ENCODE measurements at regions not wholly inside any gene's neighbourhood (a gene's known extent, or its start where the extent isn't known, plus 50 kb on each side); places are given as distances from the start of the nearest gene placed in this dataset.

- H3K27me3 ChIP-seq (ENCODE audit: control insufficient read depth, insufficient read depth, low read length) = no peaks in the 10 kb centered on the region
- H3K4me3 ChIP-seq (ENCODE audit: low read depth, low read length) = no peak overlapping the region
- no peaks in the 10 kb centered on the region for H3K36me3 ChIP-seq (ENCODE audit: control insufficient read depth, insufficient read depth, low read length)
- no peak for DNase-seq (ENCODE audit: low read depth)
- TF ChIP-seq, protein P1, sequence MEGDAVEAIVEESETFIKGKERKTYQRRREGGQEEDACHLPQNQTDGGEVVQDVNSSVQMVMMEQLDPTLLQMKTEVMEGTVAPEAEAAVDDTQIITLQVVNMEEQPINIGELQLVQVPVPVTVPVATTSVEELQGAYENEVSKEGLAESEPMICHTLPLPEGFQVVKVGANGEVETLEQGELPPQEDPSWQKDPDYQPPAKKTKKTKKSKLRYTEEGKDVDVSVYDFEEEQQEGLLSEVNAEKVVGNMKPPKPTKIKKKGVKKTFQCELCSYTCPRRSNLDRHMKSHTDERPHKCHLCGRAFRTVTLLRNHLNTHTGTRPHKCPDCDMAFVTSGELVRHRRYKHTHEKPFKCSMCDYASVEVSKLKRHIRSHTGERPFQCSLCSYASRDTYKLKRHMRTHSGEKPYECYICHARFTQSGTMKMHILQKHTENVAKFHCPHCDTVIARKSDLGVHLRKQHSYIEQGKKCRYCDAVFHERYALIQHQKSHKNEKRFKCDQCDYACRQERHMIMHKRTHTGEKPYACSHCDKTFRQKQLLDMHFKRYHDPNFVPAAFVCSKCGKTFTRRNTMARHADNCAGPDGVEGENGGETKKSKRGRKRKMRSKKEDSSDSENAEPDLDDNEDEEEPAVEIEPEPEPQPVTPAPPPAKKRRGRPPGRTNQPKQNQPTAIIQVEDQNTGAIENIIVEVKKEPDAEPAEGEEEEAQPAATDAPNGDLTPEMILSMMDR (IDR thresholded peaks at IDR 0.05; ENCODE audit: insufficient read depth, low read length, poor library complexity, severe bottlenecking) = no peak
Observed at GRCh38 chr1:2946291-2946690, 75.0 kb upstream of the ACTRT2 start.

DNA sequence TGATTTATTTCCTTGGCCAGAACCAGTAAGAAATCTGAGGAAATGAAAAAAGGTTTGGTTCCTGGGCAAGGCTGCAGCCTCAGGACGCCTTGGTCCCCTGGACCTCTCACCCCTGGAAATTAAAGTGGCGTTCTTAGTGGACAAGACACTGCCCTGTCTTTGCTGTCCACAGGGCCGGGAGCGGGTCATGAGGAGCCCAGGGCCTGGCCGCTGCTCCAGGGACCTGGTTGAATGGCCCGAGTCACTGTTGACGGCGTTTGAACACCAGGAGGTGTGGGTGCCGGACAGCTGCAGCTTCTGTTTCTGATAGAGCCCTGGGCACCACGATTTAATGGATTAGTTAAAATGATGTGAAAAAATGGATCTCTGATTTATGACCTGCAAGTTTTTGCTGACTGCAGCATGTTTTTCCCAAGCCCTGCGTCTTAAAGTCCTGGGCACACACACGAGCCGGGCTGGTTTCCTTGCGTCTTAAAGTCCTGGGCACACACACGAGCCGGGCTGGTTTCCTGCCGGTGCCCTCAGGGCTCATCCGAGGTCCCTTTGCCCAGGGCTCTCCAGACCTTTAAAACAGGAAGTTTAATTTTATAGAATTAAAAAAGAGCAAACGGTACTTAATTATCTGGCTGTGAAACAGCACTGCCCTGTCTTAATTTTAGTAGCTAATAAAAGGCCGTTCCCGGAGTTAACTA is 74.1 kb upstream of the ACTRT2 start:
- no peak overlapping the region for H3K4me3 ChIP-seq (ENCODE audit: low read depth, low read length)
- no peaks in the 10 kb centered on the region for H3K27me3 ChIP-seq (ENCODE audit: control insufficient read depth, insufficient read depth, low read length)
- no peak for DNase-seq (ENCODE audit: low read depth)
- H3K36me3 ChIP-seq (ENCODE audit: control insufficient read depth, insufficient read depth, low read length) = no peaks in the 10 kb centered on the region
- TF ChIP-seq, protein P1 (IDR thresholded peaks at IDR 0.05; ENCODE audit: insufficient read depth, low read length, poor library complexity, severe bottlenecking) = no peak

DNA sequence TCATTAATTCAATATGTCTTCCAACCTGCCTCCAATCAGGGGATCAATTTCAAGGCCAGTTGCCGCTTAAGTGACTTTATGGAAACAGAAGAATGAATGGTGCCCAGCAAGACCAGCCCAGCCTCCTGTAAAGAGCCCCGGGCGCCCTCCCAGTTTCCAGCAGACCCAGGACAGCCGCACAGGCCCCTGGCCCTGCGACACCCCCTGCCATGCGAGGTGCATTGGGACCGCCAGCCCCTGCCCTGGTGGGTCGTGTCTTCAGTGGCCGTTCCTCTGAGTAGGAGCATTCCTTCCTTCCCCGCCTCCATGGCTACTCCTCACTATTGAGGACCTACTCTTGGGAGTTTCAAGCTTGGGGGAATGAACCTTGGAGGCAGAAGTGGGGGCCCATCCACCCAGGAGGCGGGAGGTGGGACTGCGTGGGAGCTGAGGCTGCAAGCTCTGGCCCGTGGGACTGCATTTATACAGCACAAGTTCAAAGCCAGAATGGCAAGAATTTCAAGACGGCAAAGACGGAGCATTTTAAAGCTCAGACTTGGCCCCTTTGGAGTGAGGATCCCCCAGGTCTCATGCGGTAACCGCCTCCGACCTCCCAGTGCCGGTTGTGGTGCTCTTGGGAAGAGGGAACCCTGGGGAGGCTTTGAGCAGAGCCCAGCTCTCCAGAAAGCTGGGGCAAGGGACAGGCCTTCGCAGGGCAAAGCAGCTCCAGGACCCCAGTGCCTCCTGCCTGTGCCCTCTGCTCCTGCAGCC is 73.1 kb upstream of the ACTRT2 start:
- H3K4me3 ChIP-seq (ENCODE audit: low read depth, low read length) = no peak overlapping the region
- DNase-seq (ENCODE audit: low read depth) = no peak
- H3K27me3 ChIP-seq (ENCODE audit: control insufficient read depth, insufficient read depth, low read length) = no peaks in the 10 kb centered on the region
- TF ChIP-seq, protein P1 (IDR thresholded peaks at IDR 0.05; ENCODE audit: insufficient read depth, low read length, poor library complexity, severe bottlenecking) = no peak
- H3K36me3 ChIP-seq (ENCODE audit: control insufficient read depth, insufficient read depth, low read length) = no peaks in the 10 kb centered on the region

- Histone ChIP-seq H3K36me3 (ENCODE audit: control insufficient read depth, insufficient read depth, low read length) (no peaks in the 10 kb centered on the region), H3K27me3 (ENCODE audit: control insufficient read depth, insufficient read depth, low read length) (no peaks in the 10 kb centered on the region), H3K4me3 (ENCODE audit: low read depth, low read length) (no peak overlapping the region)
- DNase-seq (ENCODE audit: low read depth) = no peak
- TF ChIP-seq, protein P1 (IDR thresholded peaks at IDR 0.05; ENCODE audit: insufficient read depth, low read length, poor library complexity, severe bottlenecking) = no peak
Observed at GRCh38 chr1:2948751-2949680, 72.3 kb upstream of the ACTRT2 start.

DNA sequence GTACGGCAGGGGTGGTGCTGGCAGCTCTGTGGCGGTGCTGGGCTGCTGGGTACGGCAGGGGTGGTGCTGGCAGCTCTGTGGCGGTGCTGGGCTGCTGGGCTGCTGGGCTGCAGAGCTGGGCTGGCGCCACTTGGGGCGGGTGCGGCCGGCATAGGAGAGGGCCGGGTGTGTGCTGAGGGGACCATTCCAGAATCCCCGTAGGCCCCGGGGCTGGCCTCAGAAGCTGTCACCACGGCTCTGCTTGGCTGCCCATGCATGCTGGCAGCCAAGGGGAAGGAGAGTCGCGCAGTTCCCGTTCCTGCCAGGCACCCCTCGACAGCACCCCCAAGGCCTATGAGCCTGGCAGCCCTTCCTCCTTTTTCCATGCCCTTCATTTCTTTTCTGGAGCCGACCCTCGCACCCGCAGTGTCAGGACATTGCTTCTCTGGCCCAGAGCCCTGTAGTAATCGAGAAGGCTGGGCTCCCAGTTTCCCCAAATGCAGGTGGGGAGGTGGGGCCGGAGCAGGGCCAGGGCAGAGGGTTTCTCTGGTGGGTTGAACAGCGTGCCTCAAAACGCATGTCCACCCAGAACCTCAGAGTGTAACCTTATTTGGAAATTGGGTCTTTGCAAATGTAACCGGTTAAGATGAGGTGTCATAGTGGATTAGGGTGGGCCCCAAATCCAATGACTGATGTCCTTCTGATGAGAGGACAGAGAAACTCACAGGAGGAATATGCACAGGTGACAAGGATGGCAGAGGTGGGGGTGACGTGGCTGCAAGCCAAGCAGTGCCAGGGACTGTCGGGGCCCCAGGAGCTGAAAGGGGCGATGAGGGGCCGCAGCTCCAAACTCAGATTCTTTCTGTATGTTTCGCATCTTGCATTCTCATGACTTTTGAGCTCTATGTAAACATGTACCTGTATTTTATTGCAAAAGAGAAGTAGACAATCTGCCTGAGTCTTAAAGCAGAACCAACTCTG is 71.0 kb upstream of the ACTRT2 start:
- TF ChIP-seq, protein P1 (IDR thresholded peaks at IDR 0.05; ENCODE audit: insufficient read depth, low read length, poor library complexity, severe bottlenecking) = no peak
- DNase-seq (ENCODE audit: low read depth) = no peak
- Histone ChIP-seq H3K36me3 (ENCODE audit: control insufficient read depth, insufficient read depth, low read length) (no peaks in the 10 kb centered on the region), H3K4me3 (ENCODE audit: low read depth, low read length) (no peak overlapping the region), H3K27me3 (ENCODE audit: control insufficient read depth, insufficient read depth, low read length) (no peaks in the 10 kb centered on the region)

Measured in kidney epithelial cell (primary cell).